ENCODE measurements at regions not wholly inside any gene's neighbourhood (a gene's known extent, or its start where the extent isn't known, plus 50 kb on each side); places are given as distances from the start of the nearest gene placed in this dataset.
A peak's percentile ranks its signal among the peaks of the same experiment; 100 is the strongest.
"Not testable (repeated sequence)": the region's sequence is repeated elsewhere in the genome, so short reads cannot be mapped to it uniquely, and the experiment has no call there.

DNA sequence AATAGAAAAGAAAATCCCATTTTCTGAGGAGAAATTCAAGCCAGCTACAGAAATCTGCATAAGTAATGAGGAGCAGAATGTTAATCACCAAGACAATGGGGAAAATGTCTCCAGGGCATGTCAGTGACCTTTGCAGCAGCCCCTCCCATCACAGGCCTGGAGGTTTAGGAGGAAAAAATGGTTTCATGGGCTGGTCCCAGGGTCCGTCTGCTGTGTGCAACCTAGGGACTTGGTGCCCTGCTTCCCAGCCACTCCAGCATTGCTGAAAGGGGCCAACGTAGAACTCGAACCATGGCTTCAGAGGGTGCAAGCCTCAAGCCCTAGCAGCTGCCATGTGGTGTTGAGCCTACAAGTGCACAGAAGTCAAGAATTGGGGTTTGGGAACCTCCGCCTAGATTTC is 116.8 kb downstream of the ENC1 start:
- H3K27ac ChIP-seq (ENCODE audit: extremely low read depth, low read depth, low read length); CTCF ChIA-PET; H3K4me3 ChIP-seq (ENCODE audit: low read depth, low read length); H3K4me1 ChIP-seq (ENCODE audit: control insufficient read depth, insufficient read depth, low read length); H3K36me3 ChIP-seq (ENCODE audit: control insufficient read depth in 2 of 2, insufficient read depth in 1 of 2, low read length in 2 of 2); H3K9me3 ChIP-seq (ENCODE audit: control insufficient read depth, insufficient read depth, low read depth, low read length); POLR2A ChIA-PET: not testable (repeated sequence)
- TF ChIP-seq TRIM28 (IDR thresholded peaks at IDR 0.05; ENCODE audit: borderline replicate concordance, low read length) (peak; percentile 25; the same call in 1 of the 2 replicates), SETDB1 (IDR thresholded peaks at IDR 0.05; ENCODE audit: insufficient read length, low read length) (peak; percentile 76), ZNF585B (tag by site-specific recombination; IDR thresholded peaks at IDR 0.05) (peak; percentile 99)

DNA sequence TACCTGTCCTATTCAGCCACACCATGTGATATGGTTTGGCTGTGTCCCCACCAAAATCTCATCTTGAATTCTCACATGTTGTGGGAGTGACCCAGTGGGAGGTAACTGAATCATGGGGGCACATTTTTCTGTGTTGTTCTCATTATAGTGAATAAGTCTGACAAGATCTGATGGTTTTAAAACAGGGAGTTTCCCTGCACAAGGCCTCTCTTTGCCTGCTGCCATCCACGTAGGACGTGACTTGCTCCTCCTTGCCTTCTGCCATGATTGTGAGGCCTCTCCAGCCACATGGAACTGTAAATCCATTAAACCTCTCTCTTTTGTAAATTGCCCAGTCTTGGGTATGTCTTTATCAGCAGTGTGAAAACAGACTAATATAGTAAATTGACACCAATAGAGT is 117.7 kb downstream of the ENC1 start:
- H3K36me3 ChIP-seq (ENCODE audit: control insufficient read depth in 2 of 2, insufficient read depth in 1 of 2, low read length in 2 of 2); H3K4me1 ChIP-seq (ENCODE audit: control insufficient read depth, insufficient read depth, low read length); H3K27ac ChIP-seq (ENCODE audit: extremely low read depth, low read depth, low read length); H3K9me3 ChIP-seq (ENCODE audit: control insufficient read depth, insufficient read depth, low read depth, low read length); POLR2A ChIA-PET; CTCF ChIA-PET; H3K4me3 ChIP-seq (ENCODE audit: low read depth, low read length): not testable (repeated sequence)

DNA sequence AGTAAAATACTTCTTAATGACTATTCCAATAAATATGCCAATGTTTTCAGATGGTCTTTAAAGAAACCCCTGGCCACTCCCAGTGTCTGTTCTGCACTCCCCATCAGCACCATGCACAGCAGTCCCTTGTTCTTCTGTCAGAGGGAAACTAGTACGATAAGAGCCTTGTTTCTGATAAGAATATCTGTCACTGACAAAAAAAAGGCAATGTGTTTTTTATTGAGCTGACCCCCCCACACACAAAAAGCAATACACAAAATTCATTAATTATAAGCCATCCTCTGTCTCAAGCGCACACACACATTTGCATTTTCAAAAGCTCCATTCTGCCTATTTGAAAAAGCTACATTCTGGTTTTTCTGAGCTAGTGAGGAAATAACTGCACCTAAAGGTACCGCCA is 119.1 kb downstream of the ENC1 start:
- TF ChIP-seq OSR2 (tag by site-specific recombination; IDR thresholded peaks at IDR 0.05) (no peak), ZNF157 (tag by site-specific recombination; IDR thresholded peaks at IDR 0.05) (0 out of 2 replicates have a peak, but pooled peaks have one; percentile 35)
- Histone ChIP-seq H3K9me3 (ENCODE audit: control insufficient read depth, insufficient read depth, low read depth, low read length) (no peaks in the 10 kb centered on the region), H3K36me3 (ENCODE audit: control insufficient read depth in 2 of 2, insufficient read depth in 1 of 2, low read length in 2 of 2) (no peaks in the 10 kb centered on the region), H3K4me1 (ENCODE audit: control insufficient read depth, insufficient read depth, low read length) (0 out of 2 replicates have a peak, but pooled peaks cover 1% of the 10 kb centered on the region), H3K4me3 (ENCODE audit: low read depth, low read length) (no peak overlapping the region), H3K27ac (ENCODE audit: extremely low read depth, low read depth, low read length) (no peak overlapping the region)
- ChIA-PET CTCF (interaction anchor here (0.6 kb wide), 1 partner anchor 251 kb away, joined by 3 read pairs; no protein-coding TSS in a partner anchor), POLR2A (interaction anchor here (0.6 kb wide), 1 partner anchor 115 kb away, joined by 4 read pairs; no protein-coding TSS in a partner anchor)

DNA sequence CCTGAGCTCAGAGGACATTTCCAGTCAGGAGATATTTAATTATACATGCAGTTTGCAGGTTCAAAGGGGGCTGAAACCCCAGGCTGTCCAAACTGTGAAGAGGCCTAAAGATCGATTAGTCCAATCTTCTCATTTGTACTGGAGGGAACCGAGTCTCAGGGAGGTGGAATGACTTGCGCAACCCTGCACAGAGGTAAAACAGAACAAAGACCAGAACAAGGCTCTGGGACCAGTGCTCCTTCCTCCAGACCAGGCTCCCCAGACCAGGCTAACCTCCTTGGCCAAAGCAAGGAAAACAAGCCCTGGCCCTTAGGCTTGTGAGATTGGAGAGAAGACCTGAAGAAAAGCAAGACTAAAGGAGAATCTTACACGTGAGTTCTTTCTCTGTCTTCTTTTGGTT is 120.8 kb downstream of the ENC1 start:
- Histone ChIP-seq H3K27ac (ENCODE audit: extremely low read depth, low read depth, low read length) (no peak overlapping the region), H3K4me3 (ENCODE audit: low read depth, low read length) (no peak overlapping the region), H3K36me3 (ENCODE audit: control insufficient read depth in 2 of 2, insufficient read depth in 1 of 2, low read length in 2 of 2) (no peaks in the 10 kb centered on the region), H3K4me1 (ENCODE audit: control insufficient read depth, insufficient read depth, low read length) (peaks cover 6% of the 10 kb centered on the region; the same call in 1 of the 2 replicates), H3K9me3 (ENCODE audit: control insufficient read depth, insufficient read depth, low read depth, low read length) (no peaks in the 10 kb centered on the region)
- CTCF ChIA-PET, result interaction anchor here (0.6 to 1.2 kb wide), 2 partner anchors 125 to 222 kb away, joined by 3 to 4 read pairs; no protein-coding TSS in a partner anchor
- TF ChIP-seq ZNF621 (tag by site-specific recombination; IDR thresholded peaks at IDR 0.05) (no peak), WT1 (tag by site-specific recombination; IDR thresholded peaks at IDR 0.05) (no peak), ZNF292 (tag by site-specific recombination; IDR thresholded peaks at IDR 0.05; ENCODE audit: borderline replicate concordance, low read depth) (no peak), ZNF830 (tag by site-specific recombination; IDR thresholded peaks at IDR 0.05; ENCODE audit: low read depth) (no peak), SCRT1 (tag by site-specific recombination; IDR thresholded peaks at IDR 0.05; ENCODE audit: borderline replicate concordance) (no peak), MYNN (tag by site-specific recombination; IDR thresholded peaks at IDR 0.05; ENCODE audit: borderline replicate concordance) (no peak), ZNF629 (tag by site-specific recombination; IDR thresholded peaks at IDR 0.05) (no peak), ZNF747 (tag by site-specific recombination; IDR thresholded peaks at IDR 0.05) (no peak), ZNF776 (tag by site-specific recombination; IDR thresholded peaks at IDR 0.05; ENCODE audit: borderline replicate concordance) (no peak), PRDM1 (tag by site-specific recombination; IDR thresholded peaks at IDR 0.05) (no peak), ZNF391 (tag by site-specific recombination; IDR thresholded peaks at IDR 0.05; ENCODE audit: borderline replicate concordance, low read depth) (no peak), ZNF654 (tag by site-specific recombination; IDR thresholded peaks at IDR 0.05; ENCODE audit: low read depth) (no peak), ZNF48 (tag by site-specific recombination; IDR thresholded peaks at IDR 0.05) (no peak)
- TF ChIP-seq, protein P1, sequence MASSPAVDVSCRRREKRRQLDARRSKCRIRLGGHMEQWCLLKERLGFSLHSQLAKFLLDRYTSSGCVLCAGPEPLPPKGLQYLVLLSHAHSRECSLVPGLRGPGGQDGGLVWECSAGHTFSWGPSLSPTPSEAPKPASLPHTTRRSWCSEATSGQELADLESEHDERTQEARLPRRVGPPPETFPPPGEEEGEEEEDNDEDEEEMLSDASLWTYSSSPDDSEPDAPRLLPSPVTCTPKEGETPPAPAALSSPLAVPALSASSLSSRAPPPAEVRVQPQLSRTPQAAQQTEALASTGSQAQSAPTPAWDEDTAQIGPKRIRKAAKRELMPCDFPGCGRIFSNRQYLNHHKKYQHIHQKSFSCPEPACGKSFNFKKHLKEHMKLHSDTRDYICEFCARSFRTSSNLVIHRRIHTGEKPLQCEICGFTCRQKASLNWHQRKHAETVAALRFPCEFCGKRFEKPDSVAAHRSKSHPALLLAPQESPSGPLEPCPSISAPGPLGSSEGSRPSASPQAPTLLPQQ (tag by site-specific recombination; IDR thresholded peaks at IDR 0.05), result no peak
- TF ChIP-seq, protein P2, sequence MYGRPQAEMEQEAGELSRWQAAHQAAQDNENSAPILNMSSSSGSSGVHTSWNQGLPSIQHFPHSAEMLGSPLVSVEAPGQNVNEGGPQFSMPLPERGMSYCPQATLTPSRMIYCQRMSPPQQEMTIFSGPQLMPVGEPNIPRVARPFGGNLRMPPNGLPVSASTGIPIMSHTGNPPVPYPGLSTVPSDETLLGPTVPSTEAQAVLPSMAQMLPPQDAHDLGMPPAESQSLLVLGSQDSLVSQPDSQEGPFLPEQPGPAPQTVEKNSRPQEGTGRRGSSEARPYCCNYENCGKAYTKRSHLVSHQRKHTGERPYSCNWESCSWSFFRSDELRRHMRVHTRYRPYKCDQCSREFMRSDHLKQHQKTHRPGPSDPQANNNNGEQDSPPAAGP (tag by site-specific recombination; IDR thresholded peaks at IDR 0.05), result no peak
- TF ChIP-seq, protein P3, sequence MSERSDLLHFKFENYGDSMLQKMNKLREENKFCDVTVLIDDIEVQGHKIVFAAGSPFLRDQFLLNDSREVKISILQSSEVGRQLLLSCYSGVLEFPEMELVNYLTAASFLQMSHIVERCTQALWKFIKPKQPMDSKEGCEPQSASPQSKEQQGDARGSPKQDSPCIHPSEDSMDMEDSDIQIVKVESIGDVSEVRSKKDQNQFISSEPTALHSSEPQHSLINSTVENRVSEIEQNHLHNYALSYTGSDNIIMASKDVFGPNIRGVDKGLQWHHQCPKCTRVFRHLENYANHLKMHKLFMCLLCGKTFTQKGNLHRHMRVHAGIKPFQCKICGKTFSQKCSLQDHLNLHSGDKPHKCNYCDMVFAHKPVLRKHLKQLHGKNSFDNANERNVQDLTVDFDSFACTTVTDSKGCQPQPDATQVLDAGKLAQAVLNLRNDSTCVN (tag by site-specific recombination; optimal IDR thresholded peaks at IDR 0.05), result no peak
- TF ChIP-seq, protein P4, sequence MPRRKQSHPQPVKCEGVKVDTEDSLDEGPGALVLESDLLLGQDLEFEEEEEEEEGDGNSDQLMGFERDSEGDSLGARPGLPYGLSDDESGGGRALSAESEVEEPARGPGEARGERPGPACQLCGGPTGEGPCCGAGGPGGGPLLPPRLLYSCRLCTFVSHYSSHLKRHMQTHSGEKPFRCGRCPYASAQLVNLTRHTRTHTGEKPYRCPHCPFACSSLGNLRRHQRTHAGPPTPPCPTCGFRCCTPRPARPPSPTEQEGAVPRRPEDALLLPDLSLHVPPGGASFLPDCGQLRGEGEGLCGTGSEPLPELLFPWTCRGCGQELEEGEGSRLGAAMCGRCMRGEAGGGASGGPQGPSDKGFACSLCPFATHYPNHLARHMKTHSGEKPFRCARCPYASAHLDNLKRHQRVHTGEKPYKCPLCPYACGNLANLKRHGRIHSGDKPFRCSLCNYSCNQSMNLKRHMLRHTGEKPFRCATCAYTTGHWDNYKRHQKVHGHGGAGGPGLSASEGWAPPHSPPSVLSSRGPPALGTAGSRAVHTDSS (tag by site-specific recombination; IDR thresholded peaks at IDR 0.05), result no peak
- POLR2A ChIA-PET, result interaction anchor here (0.6 to 1.5 kb wide), 2 partner anchors 14 to 121 kb away, joined by 3 to 5 read pairs; partner anchors contain the start of gene ENC1

All from HEK293 (cell line).